ENCODE measurements at regions not wholly inside any gene's neighbourhood (a gene's known extent, or its start where the extent isn't known, plus 50 kb on each side); places are given as distances from the start of the nearest gene placed in this dataset.

- TF ChIP-seq, protein P1, sequence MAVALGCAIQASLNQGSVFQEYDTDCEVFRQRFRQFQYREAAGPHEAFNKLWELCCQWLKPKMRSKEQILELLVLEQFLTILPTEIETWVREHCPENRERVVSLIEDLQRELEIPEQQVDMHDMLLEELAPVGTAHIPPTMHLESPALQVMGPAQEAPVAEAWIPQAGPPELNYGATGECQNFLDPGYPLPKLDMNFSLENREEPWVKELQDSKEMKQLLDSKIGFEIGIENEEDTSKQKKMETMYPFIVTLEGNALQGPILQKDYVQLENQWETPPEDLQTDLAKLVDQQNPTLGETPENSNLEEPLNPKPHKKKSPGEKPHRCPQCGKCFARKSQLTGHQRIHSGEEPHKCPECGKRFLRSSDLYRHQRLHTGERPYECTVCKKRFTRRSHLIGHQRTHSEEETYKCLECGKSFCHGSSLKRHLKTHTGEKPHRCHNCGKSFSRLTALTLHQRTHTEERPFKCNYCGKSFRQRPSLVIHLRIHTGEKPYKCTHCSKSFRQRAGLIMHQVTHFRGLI (CRISPR knock-in tag; IDR thresholded peaks at IDR 0.05), result no peak
- no peak for TF ChIP-seq ZNF12 (CRISPR knock-in tag; IDR thresholded peaks at IDR 0.05)
- no peak for TF ChIP-seq ZC3H11A (IDR thresholded peaks at IDR 0.05; ENCODE audit: low read depth, low read length)
- TF ChIP-seq TCF7 (IDR thresholded peaks at IDR 0.05; ENCODE audit: borderline replicate concordance), result no peak
- peak; percentile 65 for TF ChIP-seq JUND (IDR thresholded peaks at IDR 0.05; ENCODE audit: borderline replicate concordance, low read depth, low read length)
- 0 out of 3 replicates have a peak, but pooled peaks have one; percentile 72 for TF ChIP-seq JUND (tag; IDR thresholded peaks at IDR 0.05; ENCODE audit: borderline replicate concordance, low read depth, low read length)
- no peak for TF ChIP-seq E2F3 (CRISPR knock-in tag; IDR thresholded peaks at IDR 0.05)
- TF ChIP-seq ATF3 (IDR thresholded peaks at IDR 0.05), result peak; percentile 96
- TF ChIP-seq ATF3 (CRISPR knock-in tag; conservative IDR thresholded peaks at IDR 0.05), result no peak; the same call in 1 of the 2 replicates
- no peak for TF ChIP-seq ARID4B (CRISPR knock-in tag; IDR thresholded peaks at IDR 0.05)
- TF ChIP-seq, protein P2, sequence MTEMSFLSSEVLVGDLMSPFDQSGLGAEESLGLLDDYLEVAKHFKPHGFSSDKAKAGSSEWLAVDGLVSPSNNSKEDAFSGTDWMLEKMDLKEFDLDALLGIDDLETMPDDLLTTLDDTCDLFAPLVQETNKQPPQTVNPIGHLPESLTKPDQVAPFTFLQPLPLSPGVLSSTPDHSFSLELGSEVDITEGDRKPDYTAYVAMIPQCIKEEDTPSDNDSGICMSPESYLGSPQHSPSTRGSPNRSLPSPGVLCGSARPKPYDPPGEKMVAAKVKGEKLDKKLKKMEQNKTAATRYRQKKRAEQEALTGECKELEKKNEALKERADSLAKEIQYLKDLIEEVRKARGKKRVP (CRISPR knock-in tag; IDR thresholded peaks at IDR 0.05), result peak; percentile 53; the same call in 1 of the 2 replicates
- TF ChIP-seq, protein P3, sequence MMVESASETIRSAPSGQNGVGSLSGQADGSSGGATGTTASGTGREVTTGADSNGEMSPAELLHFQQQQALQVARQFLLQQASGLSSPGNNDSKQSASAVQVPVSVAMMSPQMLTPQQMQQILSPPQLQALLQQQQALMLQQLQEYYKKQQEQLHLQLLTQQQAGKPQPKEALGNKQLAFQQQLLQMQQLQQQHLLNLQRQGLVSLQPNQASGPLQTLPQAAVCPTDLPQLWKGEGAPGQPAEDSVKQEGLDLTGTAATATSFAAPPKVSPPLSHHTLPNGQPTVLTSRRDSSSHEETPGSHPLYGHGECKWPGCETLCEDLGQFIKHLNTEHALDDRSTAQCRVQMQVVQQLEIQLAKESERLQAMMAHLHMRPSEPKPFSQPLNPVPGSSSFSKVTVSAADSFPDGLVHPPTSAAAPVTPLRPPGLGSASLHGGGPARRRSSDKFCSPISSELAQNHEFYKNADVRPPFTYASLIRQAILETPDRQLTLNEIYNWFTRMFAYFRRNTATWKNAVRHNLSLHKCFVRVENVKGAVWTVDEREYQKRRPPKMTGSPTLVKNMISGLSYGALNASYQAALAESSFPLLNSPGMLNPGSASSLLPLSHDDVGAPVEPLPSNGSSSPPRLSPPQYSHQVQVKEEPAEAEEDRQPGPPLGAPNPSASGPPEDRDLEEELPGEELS (CRISPR knock-in tag; IDR thresholded peaks at IDR 0.05; ENCODE audit: borderline replicate concordance), result no peak
- peak; percentile 83 for TF ChIP-seq MEF2A (IDR thresholded peaks at IDR 0.05; ENCODE audit: control insufficient read depth, low read depth, low read length)
- TF ChIP-seq CC2D1A (IDR thresholded peaks at IDR 0.05), result no peak
- TF ChIP-seq ZNF263 (CRISPR knock-in tag; IDR thresholded peaks at IDR 0.05; ENCODE audit: borderline replicate concordance), result peak; percentile 78
- TF ChIP-seq, protein P4, sequence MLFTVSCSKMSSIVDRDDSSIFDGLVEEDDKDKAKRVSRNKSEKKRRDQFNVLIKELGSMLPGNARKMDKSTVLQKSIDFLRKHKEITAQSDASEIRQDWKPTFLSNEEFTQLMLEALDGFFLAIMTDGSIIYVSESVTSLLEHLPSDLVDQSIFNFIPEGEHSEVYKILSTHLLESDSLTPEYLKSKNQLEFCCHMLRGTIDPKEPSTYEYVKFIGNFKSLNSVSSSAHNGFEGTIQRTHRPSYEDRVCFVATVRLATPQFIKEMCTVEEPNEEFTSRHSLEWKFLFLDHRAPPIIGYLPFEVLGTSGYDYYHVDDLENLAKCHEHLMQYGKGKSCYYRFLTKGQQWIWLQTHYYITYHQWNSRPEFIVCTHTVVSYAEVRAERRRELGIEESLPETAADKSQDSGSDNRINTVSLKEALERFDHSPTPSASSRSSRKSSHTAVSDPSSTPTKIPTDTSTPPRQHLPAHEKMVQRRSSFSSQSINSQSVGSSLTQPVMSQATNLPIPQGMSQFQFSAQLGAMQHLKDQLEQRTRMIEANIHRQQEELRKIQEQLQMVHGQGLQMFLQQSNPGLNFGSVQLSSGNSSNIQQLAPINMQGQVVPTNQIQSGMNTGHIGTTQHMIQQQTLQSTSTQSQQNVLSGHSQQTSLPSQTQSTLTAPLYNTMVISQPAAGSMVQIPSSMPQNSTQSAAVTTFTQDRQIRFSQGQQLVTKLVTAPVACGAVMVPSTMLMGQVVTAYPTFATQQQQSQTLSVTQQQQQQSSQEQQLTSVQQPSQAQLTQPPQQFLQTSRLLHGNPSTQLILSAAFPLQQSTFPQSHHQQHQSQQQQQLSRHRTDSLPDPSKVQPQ (CRISPR knock-in tag; IDR thresholded peaks at IDR 0.05; ENCODE audit: borderline replicate concordance), result no peak
Measured at GRCh38 chr1:231106347-231106746, 55.5 kb upstream of the TRIM67 start (continued).

Measured in K562 (cell line).